Spleen (tissue), 11 donors: ENCODE measurements at regions not wholly inside any gene's neighbourhood (a gene's known extent, or its start where the extent isn't known, plus 50 kb on each side); places are given as distances from the start of the nearest gene placed in this dataset.

Experiments
- DNase-seq: peaks from one replicate; pipeline ENCODE4 v3.0.0-alpha.2; 2020
- H3K27ac ChIP-seq, 8 donors: fragments of 200-600 bp; sonication (generic) in 7 of 8; 1 replicate in 4 of 8; 2 replicates in 4 of 8; pipeline versions ENCODE4 v1.5.0 to v1.8.0; 2016 to 2021; ENCODE audit warnings: inconsistent platforms in 4 of 8, mild to moderate bottlenecking in 4 of 8, moderate library complexity in 1 of 8
- H3K27me3 ChIP-seq, 7 donors: fragments of 200-600 bp; sonication (generic) in 6 of 7; replicated peaks in 1 of 7; 1 replicate in 4 of 7; 2 replicates in 3 of 7; pipeline versions ENCODE4 v1.5.0 to v1.8.0; 2016 to 2021; ENCODE audit warnings: inconsistent platforms in 3 of 7, mild to moderate bottlenecking in 1 of 7
- H3K36me3 ChIP-seq, 6 donors: fragments of 200-600 bp; sonication (generic) in 5 of 6; 1 replicate in 4 of 6; 2 replicates in 2 of 6; pipeline versions ENCODE4 v1.5.0 to v1.8.0; 2016 to 2021; ENCODE audit warnings: inconsistent platforms in 2 of 6
- H3K4me1 ChIP-seq, 6 donors: fragments of 200-600 bp; sonication (generic) in 5 of 6; 1 replicate in 3 of 6; 2 replicates in 3 of 6; pipeline versions ENCODE4 v1.5.0 to v1.8.0; 2016 to 2021; ENCODE audit warnings: inconsistent platforms in 3 of 6
- H3K4me3 ChIP-seq, 8 donors: fragments of 200-600 bp; sonication (generic) in 7 of 8; 1 replicate in 4 of 8; 2 replicates in 4 of 8; pipeline versions ENCODE4 v1.5.0 to v1.8.0; 2016 to 2021; ENCODE audit warnings: inconsistent platforms in 4 of 8, mild to moderate bottlenecking in 4 of 8, moderate library complexity in 2 of 8
- H3K9me3 ChIP-seq, 8 donors: fragments of 200-600 bp; sonication (generic) in 7 of 8; 1 replicate in 4 of 8; 2 replicates in 4 of 8; pipeline versions ENCODE4 v1.5.0 to v1.8.0; 2016 to 2021; ENCODE audit warnings: inconsistent platforms in 4 of 8
- CTCF ChIP-seq, 11 experiments: fragments of 200-600 bp in 7 of 11; fragments of 450-650 bp in 4 of 11; sonication (generic) in 4 of 11; IDR thresholded peaks in 8 of 11; conservative IDR thresholded peaks in 3 of 11; 1 replicate in 7 of 11; 2 replicates in 4 of 11; pipeline versions ENCODE4 v1.4.0 to v1.8.0; 2016 to 2021; ENCODE audit warnings: antibody characterized with exemption in 11 of 11, inconsistent platforms in 4 of 11, mild to moderate bottlenecking in 1 of 11
- POLR2A ChIP-seq, 3 donors: fragments of 450-650 bp; IDR thresholded peaks; one replicate each; pipeline ENCODE4 v1.5.1; 2017; ENCODE audit warnings: antibody characterized with exemption in 3 of 3, mild to moderate bottlenecking in 1 of 3
- POLR2AphosphoS5 ChIP-seq, 3 donors: sonication (generic); formaldehyde crosslinking; IDR thresholded peaks; one replicate each; pipeline ENCODE4 v1.5.1; 2017; ENCODE audit warnings: antibody characterized with exemption in 3 of 3
- WGBS, 5 donors: extraction: QIAGEN DNeasy Blood & Tissue Kit in 3 of 5; methylation state at CpG; one replicate each; pipeline versions ENCODE4 v1.1.5 to v1.1.7; 2013 to 2018; 5-methylcytosine and 5-hydroxymethylcytosine counted together
- intact Hi-C: fragments of 100-400 bp; cut with DNase I; formaldehyde crosslinking; loops from one replicate; pipeline ENCODE4 v1.15.0; 2023; ENCODE audit warnings: low total_unique reads
- donor health status: healthy with polysubstance abuse.
- donor health status: DM: no; HTN: no; CAD: no; lungs with moderate emphysema.
- donor health status: DM: no; HTN: no; CAD: no.
- donor health status: Bipolar disorder and iron deficiency.
- donor health status: healthy.
- donor health status: DM: no; HTN: no; CAD: no.
- donor health status: DM: yes; HTN: yes; CAD: no.

GRCh38 chr5:125207856-125208255 is 461.4 kb upstream of the ZNF608 start:
- no peaks in the 10 kb centered on the region for H3K27me3 ChIP-seq
- TF ChIP-seq POLR2A (IDR thresholded peaks at IDR 0.05) (no peak), POLR2AphosphoS5 (IDR thresholded peaks at IDR 0.05) (no peak), CTCF (IDR thresholded peaks at IDR 0.05 in 8 of 11, conservative IDR thresholded peaks at IDR 0.05 in 3 of 11) (no peak)
- no peak overlapping the region for H3K27ac ChIP-seq
- H3K4me3 ChIP-seq: no peak overlapping the region
- peaks cover 0 to 3% (median 0%) of the 10 kb centered on the region in 8 donors for H3K9me3 ChIP-seq
- no peaks in the 10 kb centered on the region for H3K4me1 ChIP-seq
- DNase-seq: no peak
- intact Hi-C loops: no loop called here
- H3K36me3 ChIP-seq: no peaks in the 10 kb centered on the region

- DNase-seq: no peak
- H3K4me1 ChIP-seq: no peaks in the 10 kb centered on the region
- no peaks in the 10 kb centered on the region for H3K9me3 ChIP-seq
- no peaks in the 10 kb centered on the region for H3K27me3 ChIP-seq
- TF ChIP-seq CTCF (IDR thresholded peaks at IDR 0.05 in 8 of 11, conservative IDR thresholded peaks at IDR 0.05 in 3 of 11): no peak
- TF ChIP-seq POLR2A (IDR thresholded peaks at IDR 0.05): no peak
- TF ChIP-seq POLR2AphosphoS5 (IDR thresholded peaks at IDR 0.05): no peak
- intact Hi-C loops: no loop called here
- no peak overlapping the region for H3K27ac ChIP-seq
- H3K36me3 ChIP-seq: no peaks in the 10 kb centered on the region
- no peak overlapping the region for H3K4me3 ChIP-seq
- 85 to 95% (median 93%) methylated on average over 2 of the region's 2 CpGs for whole genome bisulfite sequencing, 5 donors
Measured at GRCh38 chr5:125209650-125210049, 463.2 kb upstream of the ZNF608 start.

- WGBS, 5 donors: 52 to 88% (median 67%) methylated on average over 1 of the region's 1 CpG
- Histone ChIP-seq H3K4me1 (no peaks in the 10 kb centered on the region), H3K4me3 (no peak overlapping the region), H3K9me3 (no peaks in the 10 kb centered on the region), H3K27me3 (no peaks in the 10 kb centered on the region), H3K27ac (no peak overlapping the region), H3K36me3 (no peaks in the 10 kb centered on the region)
- no peak for DNase-seq
- TF ChIP-seq POLR2AphosphoS5 (IDR thresholded peaks at IDR 0.05): no peak
- TF ChIP-seq CTCF (IDR thresholded peaks at IDR 0.05 in 8 of 11, conservative IDR thresholded peaks at IDR 0.05 in 3 of 11): no peak
- no peak for TF ChIP-seq POLR2A (IDR thresholded peaks at IDR 0.05)
- intact Hi-C loops: no loop called here
Measured at GRCh38 chr5:125210242-125210947, 464.0 kb upstream of the ZNF608 start.

GRCh38 chr5:125214080-125214479 is 467.6 kb upstream of the ZNF608 start:
- Histone ChIP-seq H3K9me3 (no peaks in the 10 kb centered on the region), H3K27ac (no peak overlapping the region), H3K36me3 (no peaks in the 10 kb centered on the region), H3K4me1 (no peaks in the 10 kb centered on the region), H3K27me3 (no peaks in the 10 kb centered on the region), H3K4me3 (no peak overlapping the region)
- no peak for TF ChIP-seq CTCF (IDR thresholded peaks at IDR 0.05 in 8 of 11, conservative IDR thresholded peaks at IDR 0.05 in 3 of 11)
- no peak for TF ChIP-seq POLR2A (IDR thresholded peaks at IDR 0.05)
- TF ChIP-seq POLR2AphosphoS5 (IDR thresholded peaks at IDR 0.05): no peak
- intact Hi-C loops: no loop called here
- DNase-seq: no peak
- WGBS, 5 donors: 80 to 89% (median 87%) methylated on average over 3 of the region's 3 CpGs
